RCC 7860 (cell line): ENCODE measurements at regions not wholly inside any gene's neighbourhood (a gene's known extent, or its start where the extent isn't known, plus 50 kb on each side); places are given as distances from the start of the nearest gene placed in this dataset.

Experiments
- DNase-seq: peaks from one replicate; pipeline ENCODE4 v3.0.0-alpha.2; 2015; ENCODE audit warnings: low spot score
- FAIRE-seq: peaks from 2 replicates; lab custom pipeline; 2012; peaks lifted over from hg19 to GRCh38; lab: Jason Lieb, UNC

GRCh38 chr7:45343746-45344145, 186.2 kb downstream of the RAMP3 start:
- FAIRE-seq (no peak), DNase-seq (no peak)

- no peak for FAIRE-seq
- DNase-seq: no peak
Observed at GRCh38 chr7:45347804-45348203, 190.2 kb downstream of the RAMP3 start.

GRCh38 chr7:45349090-45349489, 191.5 kb downstream of the RAMP3 start:
- DNase-seq (no peak), FAIRE-seq (no peak)

GRCh38 chr7:45350896-45351295, 193.3 kb downstream of the RAMP3 start:
- DNase-seq: no peak
- FAIRE-seq: no peak

- FAIRE-seq (no peak), DNase-seq (no peak)
Observed at GRCh38 chr7:45358287-45358686, 200.7 kb downstream of the RAMP3 start.

GRCh38 chr7:45359250-45359649, 201.7 kb downstream of the RAMP3 start:
- DNase-seq (no peak), FAIRE-seq (no peak)

- no peak for DNase-seq
- no peak for FAIRE-seq
Observed at GRCh38 chr7:45359776-45360175, 202.2 kb downstream of the RAMP3 start.

GRCh38 chr7:45363669-45364068, 206.1 kb downstream of the RAMP3 start:
- DNase-seq (no peak), FAIRE-seq (no peak)

- FAIRE-seq (no peak), DNase-seq (no peak)
Observed at GRCh38 chr7:45365341-45365740, 207.8 kb downstream of the RAMP3 start.

GRCh38 chr7:45366475-45366874, 207.7 kb upstream of the ADCY1 start:
- DNase-seq (no peak), FAIRE-seq (no peak)

GRCh38 chr7:45367026-45367425, 207.1 kb upstream of the ADCY1 start:
- DNase-seq: no peak
- no peak for FAIRE-seq

- DNase-seq (no peak), FAIRE-seq (no peak)
Observed at GRCh38 chr7:45368129-45368807, 205.9 kb upstream of the ADCY1 start.

- FAIRE-seq: no peak
- DNase-seq: no peak
Observed at GRCh38 chr7:45384499-45384898, 189.7 kb upstream of the ADCY1 start.

GRCh38 chr7:45387837-45388236, 186.3 kb upstream of the ADCY1 start:
- DNase-seq (no peak), FAIRE-seq (no peak)

GRCh38 chr7:45389073-45389872, 184.9 kb upstream of the ADCY1 start:
- FAIRE-seq: no peak
- no peak for DNase-seq

GRCh38 chr7:45390180-45390579, 184.0 kb upstream of the ADCY1 start:
- FAIRE-seq: no peak
- no peak for DNase-seq

- FAIRE-seq (no peak), DNase-seq (no peak)
Observed at GRCh38 chr7:45390731-45391130, 183.4 kb upstream of the ADCY1 start.

- DNase-seq: no peak
- no peak for FAIRE-seq
Observed at GRCh38 chr7:45391618-45392451, 182.3 kb upstream of the ADCY1 start.

GRCh38 chr7:45394117-45394708, 180.0 kb upstream of the ADCY1 start:
- DNase-seq (no peak), FAIRE-seq (no peak)

- DNase-seq (no peak), FAIRE-seq (no peak)
Observed at GRCh38 chr7:45399069-45399468, 175.1 kb upstream of the ADCY1 start.

GRCh38 chr7:45400680-45401079, 173.5 kb upstream of the ADCY1 start:
- DNase-seq: no peak
- FAIRE-seq: no peak
